PC-9 (cell line): ENCODE measurements at regions not wholly inside any gene's neighbourhood (a gene's known extent, or its start where the extent isn't known, plus 50 kb on each side); places are given as distances from the start of the nearest gene placed in this dataset.
"Not testable (repeated sequence)": the region's sequence is repeated elsewhere in the genome, so short reads cannot be mapped to it uniquely, and the experiment has no call there.

Experiments used
- BruUV-seq: library from RNA; stranded (reverse); fragments of 400-500 nt; replicated peaks from 2 replicates; lab custom pipeline; 2021; lab: Mats Ljungman, UMichigan
- CTCF ChIA-PET: fragments of 300-600 bp; sonication (Branson Sonifier 250); formaldehyde crosslinking; loops from one replicate; lab custom pipeline; 2022; ENCODE audit warnings: antibody characterized with exemption; lab: Charles Lee
- POLR2A ChIA-PET: fragments of 300-600 bp; sonication (Branson Sonifier 250); formaldehyde crosslinking; loops from one replicate; lab custom pipeline; 2022; ENCODE audit warnings: antibody characterized with exemption; ENCODE audit not compliant: unreplicated experiment; lab: Charles Lee
- DNase-seq, 2 experiments: peaks; one replicate each; pipeline versions ENCODE4 v3.0.0 to v3.0.0-alpha.2; 2015 to 2022; ENCODE audit warnings: mixed read lengths in 1 of 2
- H2AFZ ChIP-seq: fragments of 200-600 bp; sonication (generic); 2 replicates; pipeline ENCODE4 v1.8.1; 2017; ENCODE audit warnings: antibody characterized with exemption
- H3F3A ChIP-seq: fragments of 200-600 bp; sonication (generic); 2 replicates; pipeline ENCODE4 v1.8.1; 2017; ENCODE audit warnings: antibody characterized with exemption, mild to moderate bottlenecking, low read depth; ENCODE audit not compliant: insufficient read depth
- H3K27ac ChIP-seq: fragments of 200-600 bp; sonication (generic); 2 replicates; pipeline ENCODE4 v1.6.1; 2016; ENCODE audit warnings: mixed run types
- H3K27me3 ChIP-seq: fragments of 200-600 bp; sonication (generic); 2 replicates; pipeline ENCODE4 v1.6.1; 2016; ENCODE audit warnings: low read depth, mixed run types; ENCODE audit not compliant: insufficient read depth
- H3K36me3 ChIP-seq: fragments of 200-600 bp; sonication (generic); 2 replicates; pipeline ENCODE4 v1.6.1; 2016; ENCODE audit warnings: low read depth, mixed run types
- H3K4me1 ChIP-seq: fragments of 200-600 bp; sonication (generic); replicated peaks from 2 replicates; pipeline ENCODE4 v1.6.1; 2016; ENCODE audit warnings: mixed run types; ENCODE audit not compliant: insufficient read depth
- H3K4me2 ChIP-seq: fragments of 200-600 bp; sonication (generic); 2 replicates; pipeline ENCODE4 v1.6.1; 2017; ENCODE audit warnings: mixed run types
- H3K4me3 ChIP-seq: fragments of 200-600 bp; sonication (generic); 2 replicates; pipeline ENCODE4 v1.6.1; 2016; ENCODE audit warnings: mixed run types
- H3K79me2 ChIP-seq: fragments of 200-600 bp; sonication (generic); 2 replicates; pipeline ENCODE4 v1.6.1; 2017; ENCODE audit warnings: low read depth, mixed run types
- H3K9me2 ChIP-seq: fragments of 200-600 bp; sonication (generic); 2 replicates; pipeline ENCODE4 v1.8.1; 2017; ENCODE audit warnings: mild to moderate bottlenecking; ENCODE audit not compliant: insufficient read depth
- H3K9me3 ChIP-seq: fragments of 200-600 bp; sonication (generic); 2 replicates; pipeline ENCODE4 v1.8.1; 2016; ENCODE audit warnings: low read depth; ENCODE audit not compliant: insufficient read depth
- H4K20me1 ChIP-seq: fragments of 200-600 bp; sonication (generic); 2 replicates; pipeline ENCODE4 v1.8.1; 2017; ENCODE audit not compliant: insufficient read depth
- CTCF ChIP-seq: fragments of 200-600 bp; sonication (generic); conservative IDR thresholded peaks from 2 replicates; pipeline ENCODE4 v1.6.1; 2017; ENCODE audit warnings: mixed run types, antibody characterized with exemption, mild to moderate bottlenecking, moderate library complexity
- EZH2 ChIP-seq: fragments of 200-600 bp; sonication (generic); IDR thresholded peaks from 2 replicates; pipeline ENCODE4 v1.8.0; 2017; ENCODE audit warnings: antibody characterized with exemption, low read depth
- intact Hi-C: fragments of 100-400 bp; cut with micrococcal nuclease; formaldehyde crosslinking; loops from one replicate; pipeline ENCODE4 v1.10.0; 2022; ENCODE audit not compliant: unreplicated experiment

GRCh38 chr15:81705727-81706126 is 331.7 kb upstream of the TMC3 start:
- H3K36me3 ChIP-seq, intact Hi-C loops, POLR2A ChIA-PET, CTCF ChIA-PET, DNase-seq, H3K79me2 ChIP-seq, H3K4me1 ChIP-seq, H3K27me3 ChIP-seq, H3K27ac ChIP-seq, H3K4me3 ChIP-seq, H3K4me2 ChIP-seq, BruUV-seq, H2AFZ ChIP-seq, H3K9me2 ChIP-seq, H3K9me3 ChIP-seq, H3F3A ChIP-seq, H4K20me1 ChIP-seq: not testable (repeated sequence)

GRCh38 chr15:81686021-81686420 is 312.0 kb upstream of the TMC3 start:
- no peak for DNase-seq
- Histone ChIP-seq H3K4me3 (no peak overlapping the region), H3F3A (no peaks in the 10 kb centered on the region), H3K27ac (no peak overlapping the region), H3K4me1 (no peaks in the 10 kb centered on the region), H2AFZ (no peak overlapping the region), H3K27me3 (no peaks in the 10 kb centered on the region), H4K20me1 (no peaks in the 10 kb centered on the region), H3K79me2 (no peaks in the 10 kb centered on the region), H3K9me2 (no peaks in the 10 kb centered on the region), H3K36me3 (no peaks in the 10 kb centered on the region), H3K4me2 (no peak overlapping the region), H3K9me3 (no peaks in the 10 kb centered on the region)
- ChIA-PET POLR2A (no interaction called here), CTCF (no interaction called here)
- no peak for TF ChIP-seq EZH2
- TF ChIP-seq CTCF, result no peak
- BruUV-seq, result no TSS peak
- intact Hi-C loops, result no loop called here

- no peaks in the 10 kb centered on the region for H4K20me1 ChIP-seq
- no peaks in the 10 kb centered on the region for H3K9me2 ChIP-seq
- intact Hi-C loops, result no loop called here
- TF ChIP-seq EZH2 (no peak), CTCF (no peak)
- no peaks in the 10 kb centered on the region for H3K4me1 ChIP-seq
- CTCF ChIA-PET, result no interaction called here
- H3F3A ChIP-seq, result no peaks in the 10 kb centered on the region
- no peak for DNase-seq
- H3K79me2 ChIP-seq, result no peaks in the 10 kb centered on the region
- POLR2A ChIA-PET, result no interaction called here
- H3K36me3 ChIP-seq, result no peaks in the 10 kb centered on the region
- no peaks in the 10 kb centered on the region for H3K27me3 ChIP-seq
- no peak overlapping the region for H3K27ac ChIP-seq
- H3K9me3 ChIP-seq, result no peaks in the 10 kb centered on the region
- no peak overlapping the region for H2AFZ ChIP-seq
- BruUV-seq, result no TSS peak
- H3K4me3 ChIP-seq, result no peak overlapping the region
- H3K4me2 ChIP-seq, result no peak overlapping the region
Measured at GRCh38 chr15:81685237-81685636, 311.2 kb upstream of the TMC3 start.

GRCh38 chr15:81680829-81681228 is 306.8 kb upstream of the TMC3 start:
- H3K4me1 ChIP-seq, result no peaks in the 10 kb centered on the region
- H2AFZ ChIP-seq, result no peak overlapping the region
- ChIA-PET CTCF (no interaction called here), POLR2A (no interaction called here)
- no peaks in the 10 kb centered on the region for H3F3A ChIP-seq
- no peaks in the 10 kb centered on the region for H3K27me3 ChIP-seq
- H3K9me2 ChIP-seq, result no peaks in the 10 kb centered on the region
- intact Hi-C loops, result no loop called here
- no peak overlapping the region for H3K27ac ChIP-seq
- H3K9me3 ChIP-seq, result no peaks in the 10 kb centered on the region
- TF ChIP-seq EZH2, result no peak
- no peak for TF ChIP-seq CTCF
- no peaks in the 10 kb centered on the region for H4K20me1 ChIP-seq
- no peak for DNase-seq
- BruUV-seq, result no TSS peak
- H3K4me3 ChIP-seq, result no peak overlapping the region
- no peaks in the 10 kb centered on the region for H3K79me2 ChIP-seq
- H3K4me2 ChIP-seq, result no peak overlapping the region
- no peaks in the 10 kb centered on the region for H3K36me3 ChIP-seq
